GM23338 (cell line): ENCODE measurements at regions not wholly inside any gene's neighbourhood (a gene's known extent, or its start where the extent isn't known, plus 50 kb on each side); places are given as distances from the start of the nearest gene placed in this dataset.
"Not testable (repeated sequence)": the region's sequence is repeated elsewhere in the genome, so short reads cannot be mapped to it uniquely, and the experiment has no call there.

Experiments
- ATAC-seq: fragments of 200-7000 bp; cut with Tn5 transposase; 3 replicates; pipeline ENCODE4 v1.9.1; 2020
- DNase-seq: peaks from one replicate; pipeline ENCODE4 v3.0.0-alpha.2; 2015; ENCODE audit warnings: low spot score
- H2AFZ ChIP-seq: fragments of 200-600 bp; sonication (generic); 2 replicates; pipeline ENCODE4 v1.8.0; 2016; ENCODE audit warnings: antibody characterized with exemption, mild to moderate bottlenecking, moderate library complexity
- H3F3A ChIP-seq: fragments of 200-600 bp; sonication (generic); replicated peaks from 2 replicates; pipeline ENCODE4 v1.8.0; 2017; ENCODE audit warnings: antibody characterized with exemption, mixed run types, low read depth
- H3K27ac ChIP-seq: fragments of 200-600 bp; sonication (generic); 2 replicates; pipeline ENCODE4 v1.6.1; 2016; ENCODE audit warnings: low read depth
- H3K27me3 ChIP-seq: fragments of 200-600 bp; sonication (generic); 2 replicates; pipeline ENCODE4 v1.8.0; 2016; ENCODE audit warnings: mild to moderate bottlenecking, mixed run types, moderate library complexity; ENCODE audit not compliant: insufficient read depth
- H3K36me3 ChIP-seq: fragments of 200-600 bp; sonication (generic); 2 replicates; pipeline ENCODE4 v1.8.0; 2016; ENCODE audit warnings: mild to moderate bottlenecking; ENCODE audit not compliant: insufficient read depth
- H3K4me1 ChIP-seq: fragments of 200-600 bp; sonication (generic); 2 replicates; pipeline ENCODE4 v1.8.0; 2016; ENCODE audit warnings: mild to moderate bottlenecking, moderate library complexity; ENCODE audit not compliant: insufficient read depth
- H3K4me2 ChIP-seq: fragments of 200-600 bp; sonication (generic); 2 replicates; pipeline ENCODE4 v1.7.1; 2017; ENCODE audit warnings: mixed run types
- H3K4me3 ChIP-seq: fragments of 200-600 bp; sonication (generic); 2 replicates; pipeline ENCODE4 v1.6.1; 2016; ENCODE audit warnings: mixed run types
- H3K79me2 ChIP-seq: fragments of 200-600 bp; sonication (generic); replicated peaks from 2 replicates; pipeline ENCODE4 v1.8.0; 2017; ENCODE audit warnings: mild to moderate bottlenecking; ENCODE audit not compliant: insufficient read depth
- H3K9me2 ChIP-seq: fragments of 200-600 bp; sonication (generic); 2 replicates; pipeline ENCODE4 v1.8.0; 2017; ENCODE audit not compliant: insufficient read depth
- H4K20me1 ChIP-seq: fragments of 200-600 bp; sonication (generic); replicated peaks from 2 replicates; pipeline ENCODE4 v1.8.0; 2017; ENCODE audit warnings: mild to moderate bottlenecking; ENCODE audit not compliant: insufficient read depth
- H3K27ac Mint-ChIP-seq: 2 replicates; pipeline ENCODE4 v1.8.0; 2020; ENCODE audit warnings: inconsistent platforms, mild to moderate bottlenecking, moderate library complexity, mixed read lengths
- H3K27me3 Mint-ChIP-seq: 3 replicates; pipeline ENCODE4 v1.8.0; 2022; ENCODE audit warnings: low read depth, mild to moderate bottlenecking, moderate library complexity, mixed read lengths, inconsistent platforms; ENCODE audit not compliant: insufficient read depth, poor library complexity
- H3K36me3 Mint-ChIP-seq: 3 replicates; pipeline ENCODE4 v1.8.0; 2021; ENCODE audit warnings: low read depth, mild to moderate bottlenecking, inconsistent platforms, moderate library complexity, mixed read lengths
- H3K4me1 Mint-ChIP-seq: 3 replicates; pipeline ENCODE4 v1.8.0; 2020; ENCODE audit warnings: mild to moderate bottlenecking, inconsistent platforms, mixed read lengths
- H3K4me3 Mint-ChIP-seq: 3 replicates; pipeline ENCODE4 v1.8.0; 2021; ENCODE audit warnings: moderate library complexity, mild to moderate bottlenecking, inconsistent platforms, mixed read lengths
- H3K9me3 Mint-ChIP-seq: 3 replicates; pipeline ENCODE4 v1.8.0; 2020; ENCODE audit warnings: moderate library complexity, mild to moderate bottlenecking, inconsistent platforms, mixed read lengths
- CREB1 ChIP-seq: fragments of 250-450 bp; sonication (Bioruptor Pico); IDR thresholded peaks from 2 replicates; pipeline ENCODE4 v1.5.0; 2020; ENCODE audit warnings: low read depth, mild to moderate bottlenecking, moderate library complexity
- ETS1 ChIP-seq: IDR thresholded peaks from 2 replicates; pipeline ENCODE4 v1.6.1; 2016; ENCODE audit warnings: antibody characterized with exemption
- NANOG ChIP-seq: IDR thresholded peaks from 2 replicates; pipeline ENCODE4 v1.6.1; 2016; ENCODE audit warnings: antibody characterized with exemption, borderline replicate concordance
- POLR2AphosphoS5 ChIP-seq: IDR thresholded peaks from 2 replicates; pipeline ENCODE4 v1.6.1; 2016; ENCODE audit warnings: antibody characterized with exemption, low read depth
- ZNF462 ChIP-seq: fragments of 250-450 bp; sonication (Bioruptor Pico); IDR thresholded peaks from 2 replicates; pipeline ENCODE4 v1.5.0; 2020; ENCODE audit warnings: mild to moderate bottlenecking, moderate library complexity

- TF ChIP-seq POLR2AphosphoS5: no peak
- TF ChIP-seq CREB1 (CRISPR knock-in tag): no peak
- no peak for TF ChIP-seq ETS1
- no peak for TF ChIP-seq NANOG
- no peak for TF ChIP-seq ZNF462 (CRISPR knock-in tag)
- H3K27me3 ChIP-seq: no peaks in the 10 kb centered on the region
- no peak for DNase-seq
- H3K79me2 ChIP-seq: no peaks in the 10 kb centered on the region
- Mint-ChIP-seq H3K4me3 (no peak overlapping the region), H3K36me3 (no peaks in the 10 kb centered on the region), H3K9me3 (no peaks in the 10 kb centered on the region), H3K27ac (no peak overlapping the region), H3K4me1 (no peaks in the 10 kb centered on the region), H3K27me3 (no peaks in the 10 kb centered on the region)
- no peak overlapping the region for H3K4me3 ChIP-seq
- ATAC-seq: no peak
- H3F3A ChIP-seq: no peaks in the 10 kb centered on the region
- H3K27ac ChIP-seq: no peak overlapping the region
- no peaks in the 10 kb centered on the region; the same call in none of the 2 replicates for H3K36me3 ChIP-seq
- no peak overlapping the region for H3K4me2 ChIP-seq
- H3K9me2 ChIP-seq: peaks cover 8% of the 10 kb centered on the region; the same call in 1 of the 2 replicates
- no peaks in the 10 kb centered on the region for H4K20me1 ChIP-seq
- H3K4me1 ChIP-seq: no peaks in the 10 kb centered on the region
- H2AFZ ChIP-seq: no peak overlapping the region
These were observed 137.0 kb upstream of the KCNJ15 start for GRCh38 chr21:38119793-38120192.

- not testable (repeated sequence) for H3K4me1 Mint-ChIP-seq
These were observed 136.2 kb upstream of the KCNJ15 start for GRCh38 chr21:38120679-38120983.

More at GRCh38 chr21:38120679-38120983, 136.2 kb upstream of the KCNJ15 start:
- H3K4me1 ChIP-seq, H3K9me3 Mint-ChIP-seq, H3K27ac ChIP-seq, H3K27me3 Mint-ChIP-seq, H3K36me3 ChIP-seq, ATAC-seq, H4K20me1 ChIP-seq, H3K9me2 ChIP-seq, H3K4me2 ChIP-seq, H3K4me3 ChIP-seq, H3K27ac Mint-ChIP-seq, H3K79me2 ChIP-seq, H3K4me3 Mint-ChIP-seq, H3K27me3 ChIP-seq, H3K36me3 Mint-ChIP-seq, H3F3A ChIP-seq, H2AFZ ChIP-seq, DNase-seq: not testable (repeated sequence)
